A673 (cell line): ENCODE measurements at regions not wholly inside any gene's neighbourhood (a gene's known extent, or its start where the extent isn't known, plus 50 kb on each side); places are given as distances from the start of the nearest gene placed in this dataset.

Experiments used
- BruUV-seq: library from RNA; stranded (reverse); fragments of 400-500 nt; replicated peaks from 2 replicates; lab custom pipeline; 2021; lab: Mats Ljungman, UMichigan
- CTCF ChIA-PET: fragments of 300-600 bp; sonication (Branson Sonifier 250); formaldehyde crosslinking; loops from one replicate; lab custom pipeline; 2022; ENCODE audit warnings: antibody characterized with exemption; lab: Charles Lee
- POLR2A ChIA-PET: fragments of 300-600 bp; sonication (Branson Sonifier 250); formaldehyde crosslinking; loops from one replicate; lab custom pipeline; 2022; ENCODE audit warnings: antibody characterized with exemption; ENCODE audit not compliant: low non-redundant PET; lab: Charles Lee
- DNase-seq: peaks from one replicate; pipeline ENCODE4 v3.0.0-alpha.2; 2015; ENCODE audit warnings: low spot score
- H3K27ac ChIP-seq: fragments of 200-600 bp; sonication (generic); 2 replicates; pipeline ENCODE4 v1.5.1; 2016; ENCODE audit warnings: mixed run types, low read depth, mild to moderate bottlenecking, mixed read lengths, antibody characterized with exemption, low read length; ENCODE audit not compliant: poor library complexity, severe bottlenecking
- H3K27me3 ChIP-seq: fragments of 200-600 bp; sonication (generic); replicated peaks from 2 replicates; pipeline ENCODE4 v1.6.1; 2017; ENCODE audit warnings: mixed run types, low read depth, mild to moderate bottlenecking, mixed read lengths, antibody characterized with exemption, low read length; ENCODE audit not compliant: insufficient read depth, poor library complexity
- H3K36me3 ChIP-seq: fragments of 200-600 bp; sonication (generic); 2 replicates; pipeline ENCODE4 v1.6.1; 2016; ENCODE audit warnings: mixed run types, mild to moderate bottlenecking, mixed read lengths, antibody characterized with exemption, low read length; ENCODE audit not compliant: insufficient read depth, poor library complexity, severe bottlenecking
- H3K4me1 ChIP-seq: fragments of 200-600 bp; sonication (generic); 2 replicates; pipeline ENCODE4 v1.6.1; 2017; ENCODE audit warnings: mixed run types, mild to moderate bottlenecking, mixed read lengths, antibody characterized with exemption, low read length; ENCODE audit not compliant: insufficient read depth, poor library complexity, severe bottlenecking
- H3K4me3 ChIP-seq: fragments of 200-600 bp; sonication (generic); 2 replicates; pipeline ENCODE4 v1.5.1; 2016; ENCODE audit warnings: low read depth, mixed run types, mild to moderate bottlenecking, mixed read lengths, low read length; ENCODE audit not compliant: poor library complexity, severe bottlenecking
- H3K9me3 ChIP-seq: fragments of 200-600 bp; sonication (generic); 2 replicates; pipeline ENCODE4 v1.6.1; 2016; ENCODE audit warnings: mixed run types, low read depth, mild to moderate bottlenecking, mixed read lengths, antibody characterized with exemption, low read length; ENCODE audit not compliant: poor library complexity, severe bottlenecking
- CTCF ChIP-seq: fragments of 300-800, 200-600 bp; sonication (generic); conservative IDR thresholded peaks from 2 replicates; pipeline ENCODE4 v1.5.1; 2017; ENCODE audit warnings: low read depth, mild to moderate bottlenecking, antibody characterized with exemption, low read length, moderate library complexity, mixed read lengths
- EZH2 ChIP-seq: fragments of 200-600 bp; sonication (generic); IDR thresholded peaks from 2 replicates; pipeline ENCODE4 v1.6.1; 2017; ENCODE audit warnings: borderline replicate concordance, low read depth, mild to moderate bottlenecking, mixed read lengths, antibody characterized with exemption, low read length; ENCODE audit not compliant: poor library complexity, severe bottlenecking
- intact Hi-C: fragments of 100-400 bp; cut with micrococcal nuclease; formaldehyde crosslinking; loops from one replicate; pipeline ENCODE4 v1.10.0; 2022; ENCODE audit not compliant: unreplicated experiment

- TF ChIP-seq CTCF = no peak
- no peak for TF ChIP-seq EZH2
- POLR2A ChIA-PET = no interaction called here
- H3K27ac ChIP-seq = no peak overlapping the region
- no peak overlapping the region for H3K4me3 ChIP-seq
- H3K4me1 ChIP-seq = no peaks in the 10 kb centered on the region
- no peak for DNase-seq
- H3K27me3 ChIP-seq = no peaks in the 10 kb centered on the region
- intact Hi-C loops = no loop called here
- no TSS peak for BruUV-seq
- H3K36me3 ChIP-seq = no peaks in the 10 kb centered on the region
- H3K9me3 ChIP-seq = no peaks in the 10 kb centered on the region
- CTCF ChIA-PET = no interaction called here
Observed at GRCh38 chr14:97550463-97550862, 753.3 kb downstream of the VRK1 start.

- H3K9me3 ChIP-seq = no peaks in the 10 kb centered on the region
- no peaks in the 10 kb centered on the region for H3K4me1 ChIP-seq
- intact Hi-C loops = no loop called here
- H3K27me3 ChIP-seq = no peaks in the 10 kb centered on the region
- no peaks in the 10 kb centered on the region for H3K36me3 ChIP-seq
- POLR2A ChIA-PET = no interaction called here
- no peak overlapping the region for H3K4me3 ChIP-seq
- no peak overlapping the region for H3K27ac ChIP-seq
- no TSS peak for BruUV-seq
- CTCF ChIA-PET = no interaction called here
- no peak for TF ChIP-seq CTCF
- no peak for TF ChIP-seq EZH2
- DNase-seq = no peak
Observed at GRCh38 chr14:97554597-97554996, 757.4 kb downstream of the VRK1 start.

- Histone ChIP-seq H3K9me3 (no peaks in the 10 kb centered on the region), H3K27me3 (no peaks in the 10 kb centered on the region), H3K4me3 (no peak overlapping the region), H3K27ac (no peak overlapping the region), H3K36me3 (no peaks in the 10 kb centered on the region), H3K4me1 (no peaks in the 10 kb centered on the region)
- POLR2A ChIA-PET = no interaction called here
- DNase-seq = no peak
- no TSS peak for BruUV-seq
- CTCF ChIA-PET = no interaction called here
- intact Hi-C loops = no loop called here
- TF ChIP-seq CTCF (no peak), EZH2 (no peak)
Observed at GRCh38 chr14:97564334-97564733, 767.2 kb downstream of the VRK1 start.
